Uterus (tissue), 3 donors: ENCODE measurements at regions not wholly inside any gene's neighbourhood (a gene's known extent, or its start where the extent isn't known, plus 50 kb on each side); places are given as distances from the start of the nearest gene placed in this dataset.

ENCODE experiments used
- DNase-seq, 2 donors: peaks; one replicate each; pipeline ENCODE4 v3.0.0-alpha.2; 2019 to 2020
- H3K27ac ChIP-seq, 2 donors: fragments of 200-600 bp; sonication (generic); 1 replicate in 1 of 2; 2 replicates in 1 of 2; pipeline ENCODE4 v1.5.1; 2016 to 2018
- H3K27me3 ChIP-seq, 2 donors: fragments of 200-600 bp; sonication (generic); one replicate each; pipeline ENCODE4 v1.5.1; 2018 to 2019; ENCODE audit warnings: control low read depth in 1 of 2
- H3K36me3 ChIP-seq, 2 donors: fragments of 200-600 bp; sonication (generic); one replicate each; pipeline ENCODE4 v1.5.1; 2019; ENCODE audit warnings: control low read depth in 1 of 2
- H3K4me1 ChIP-seq, 2 donors: fragments of 200-600 bp; sonication (generic); one replicate each; pipeline ENCODE4 v1.5.1; 2018 to 2019; ENCODE audit warnings: control low read depth in 1 of 2
- H3K4me3 ChIP-seq, 2 donors: fragments of 200-600 bp; sonication (generic); 1 replicate in 1 of 2; 2 replicates in 1 of 2; pipeline ENCODE4 v1.5.1; 2018 to 2019; ENCODE audit warnings: mild to moderate bottlenecking in 1 of 2
- H3K9me3 ChIP-seq, 2 donors: fragments of 200-600 bp; sonication (generic); one replicate each; pipeline ENCODE4 v1.5.1; 2019; ENCODE audit warnings: control low read depth in 1 of 2
- CTCF ChIP-seq, 4 experiments: fragments of 200-600 bp in 2 of 4; fragments of 450-650 bp in 2 of 4; sonication (generic) in 2 of 4; IDR thresholded peaks; one replicate each; pipeline ENCODE4 v1.5.1; 2016 to 2019; ENCODE audit warnings: antibody characterized with exemption in 4 of 4, mild to moderate bottlenecking in 2 of 4, moderate library complexity in 1 of 4
- POLR2A ChIP-seq, 2 donors: fragments of 450-650 bp; IDR thresholded peaks; one replicate each; pipeline ENCODE4 v1.6.1; 2016; ENCODE audit warnings: antibody characterized with exemption in 2 of 2, mild to moderate bottlenecking in 1 of 2, moderate library complexity in 1 of 2
- intact Hi-C: fragments of 100-400 bp; cut with DNase I; formaldehyde crosslinking; loops from one replicate; pipeline ENCODE4 v1.15.1; 2023; ENCODE audit warnings: low total_unique reads
- donor health status: DM: yes; HTN: yes; CAD: no.

GRCh38 chr16:88325087-88325750, 57.5 kb upstream of the ZNF469 start:
- H3K27me3 ChIP-seq: no peaks in the 10 kb centered on the region
- H3K27ac ChIP-seq: no peak overlapping the region
- H3K4me1 ChIP-seq: no peaks in the 10 kb centered on the region
- DNase-seq: no peak
- no peak overlapping the region for H3K4me3 ChIP-seq
- H3K36me3 ChIP-seq: no peaks in the 10 kb centered on the region
- intact Hi-C loops: no loop called here
- no peaks in the 10 kb centered on the region for H3K9me3 ChIP-seq
- TF ChIP-seq CTCF (IDR thresholded peaks at IDR 0.05): no peak
- no peak for TF ChIP-seq POLR2A (IDR thresholded peaks at IDR 0.05)

GRCh38 chr16:88325976-88326375, 56.8 kb upstream of the ZNF469 start:
- intact Hi-C loops: no loop called here
- no peaks in the 10 kb centered on the region for H3K4me1 ChIP-seq
- TF ChIP-seq CTCF (IDR thresholded peaks at IDR 0.05) (no peak), POLR2A (IDR thresholded peaks at IDR 0.05) (no peak)
- H3K27me3 ChIP-seq: no peaks in the 10 kb centered on the region
- no peaks in the 10 kb centered on the region for H3K36me3 ChIP-seq
- no peaks in the 10 kb centered on the region for H3K9me3 ChIP-seq
- H3K4me3 ChIP-seq: no peak overlapping the region
- DNase-seq: no peak
- H3K27ac ChIP-seq: no peak overlapping the region

- no peak for DNase-seq
- Histone ChIP-seq H3K9me3 (no peaks in the 10 kb centered on the region), H3K36me3 (no peaks in the 10 kb centered on the region), H3K27ac (no peak overlapping the region), H3K27me3 (no peaks in the 10 kb centered on the region), H3K4me3 (no peak overlapping the region), H3K4me1 (no peaks in the 10 kb centered on the region)
- intact Hi-C loops: no loop called here
- no peak for TF ChIP-seq CTCF (IDR thresholded peaks at IDR 0.05)
- no peak for TF ChIP-seq POLR2A (IDR thresholded peaks at IDR 0.05)
Observed at GRCh38 chr16:88326611-88327485, 55.9 kb upstream of the ZNF469 start.

- intact Hi-C loops: no loop called here
- Histone ChIP-seq H3K4me1 (peaks cover 0 to 3% of the 10 kb centered on the region in 2 donors), H3K4me3 (no peak overlapping the region), H3K36me3 (no peaks in the 10 kb centered on the region), H3K27me3 (no peaks in the 10 kb centered on the region), H3K27ac (no peak overlapping the region), H3K9me3 (no peaks in the 10 kb centered on the region)
- DNase-seq: no peak
- TF ChIP-seq POLR2A (IDR thresholded peaks at IDR 0.05) (no peak), CTCF (IDR thresholded peaks at IDR 0.05) (no peak)
Observed at GRCh38 chr16:88327561-88328312, 55.0 kb upstream of the ZNF469 start.
